HepG2 (cell line): ENCODE measurements at regions not wholly inside any gene's neighbourhood (a gene's known extent, or its start where the extent isn't known, plus 50 kb on each side); places are given as distances from the start of the nearest gene placed in this dataset.

Source experiments
- ATAC-seq: fragments of 200-7000 bp; cut with Tn5 transposase; 3 replicates; pipeline ENCODE4 v1.9.1; 2020; ENCODE audit warnings: mild to moderate bottlenecking, moderate library complexity
- BruUV-seq: library from RNA; stranded (reverse); fragments of 400-500 nt; replicated peaks from 2 replicates; lab custom pipeline; 2021; lab: Mats Ljungman, UMichigan
- CTCF ChIA-PET: fragments of 300-600 bp; formaldehyde crosslinking; extraction: SDS; loops from one replicate; lab custom pipeline; 2021; ENCODE audit warnings: low total read pairs, inconsistent platforms, low intra/inter-chr PET ratio; lab: Yijun Ruan, JAX
- POLR2A ChIA-PET: fragments of 350-600 bp; sonication (Branson Sonifier 250); formaldehyde crosslinking; loops from one replicate; lab custom pipeline; 2020; ENCODE audit warnings: antibody characterized with exemption, inconsistent platforms; lab: Yijun Ruan, JAX
- DNase-seq: peaks from one replicate; pipeline ENCODE4 v3.0.0-alpha.2; 2015; ENCODE audit warnings: low spot score
- FAIRE-seq: peaks from 3 replicates; lab custom pipeline; 2011; peaks lifted over from hg19 to GRCh38; lab: Jason Lieb, UNC
- H2AFZ ChIP-seq: one replicate; pipeline ENCODE4 v1.6.1; 2011; ENCODE audit warnings: low read length, inconsistent platforms
- H3K27ac ChIP-seq: fragments of 300-600 bp; 3 replicates; pipeline ENCODE4 v1.8.0; 2011; ENCODE audit warnings: mixed run types, mild to moderate bottlenecking, mixed read lengths, low read length, inconsistent platforms; ENCODE audit not compliant: insufficient read depth; ENCODE audit errors: extremely low read length
- H3K27me3 ChIP-seq, 2 experiments: fragments of 200-600 bp in 1 of 2; 2 replicates in 1 of 2; 3 replicates in 1 of 2; pipeline versions ENCODE4 v1.6.0 to v1.8.0; 2011; ENCODE audit warnings: low read length in 2 of 2, mild to moderate bottlenecking in 2 of 2, moderate library complexity in 2 of 2, inconsistent platforms in 1 of 2; ENCODE audit not compliant: insufficient read depth in 2 of 2, control insufficient read depth in 1 of 2
- H3K36me3 ChIP-seq, 2 experiments: fragments of 200-600 bp in 1 of 2; replicated peaks in 1 of 2; 2 replicates in 1 of 2; 3 replicates in 1 of 2; pipeline versions ENCODE4 v1.5.1 to v1.8.0; 2011; ENCODE audit warnings: low read length in 2 of 2, inconsistent platforms in 1 of 2; ENCODE audit not compliant: insufficient read depth in 2 of 2, control insufficient read depth in 1 of 2
- H3K4me1 ChIP-seq: 2 replicates; pipeline ENCODE4 v1.5.1; 2012; ENCODE audit warnings: low read length, inconsistent platforms; ENCODE audit not compliant: insufficient read depth
- H3K4me2 ChIP-seq: 2 replicates; pipeline ENCODE4 v1.6.0; 2011; ENCODE audit warnings: low read depth, low read length, inconsistent platforms
- H3K4me3 ChIP-seq, 3 experiments: fragments of 200-600 bp in 1 of 3; sonication (generic), shearing (Covaris generic) in 1 of 3; replicated peaks in 1 of 3; 2 replicates each; pipeline ENCODE4 v1.5.1; 2011 to 2016; ENCODE audit warnings: low read length in 3 of 3, inconsistent platforms in 2 of 3, low read depth in 2 of 3, mild to moderate bottlenecking in 2 of 3, control low read depth in 1 of 3, mixed read lengths in 1 of 3; ENCODE audit not compliant: insufficient read depth in 1 of 3
- H3K79me2 ChIP-seq: one replicate; pipeline ENCODE4 v1.6.1; 2011; ENCODE audit warnings: low read length, inconsistent platforms; ENCODE audit not compliant: insufficient read depth
- H3K9ac ChIP-seq: 2 replicates; pipeline ENCODE4 v1.6.0; 2011; ENCODE audit warnings: mild to moderate bottlenecking, low read depth, low read length, inconsistent platforms; ENCODE audit not compliant: insufficient read depth
- H3K9me3 ChIP-seq: 2 replicates; pipeline ENCODE4 v1.5.1; 2012; ENCODE audit warnings: mild to moderate bottlenecking, low read length
- H4K20me1 ChIP-seq: 2 replicates; pipeline ENCODE4 v1.6.0; 2011; ENCODE audit warnings: inconsistent platforms, mild to moderate bottlenecking, low read length, moderate library complexity; ENCODE audit not compliant: insufficient read depth
- GFI1 ChIP-seq: sonication (generic); formaldehyde crosslinking; IDR thresholded peaks from 2 replicates; pipeline ENCODE4 v1.5.0; 2020; ENCODE audit warnings: missing genetic modification reagents, mild to moderate bottlenecking, borderline replicate concordance
- NCOA5 ChIP-seq: sonication (generic); formaldehyde crosslinking; IDR thresholded peaks from 2 replicates; pipeline ENCODE4 v1.4.0; 2020; ENCODE audit warnings: missing genetic modification reagents
- RFX3 ChIP-seq: IDR thresholded peaks from 2 replicates; pipeline ENCODE4 v1.6.1; 2016; ENCODE audit warnings: missing biosample characterization, missing genetic modification reagents
- ZNF547 ChIP-seq: sonication (generic); formaldehyde crosslinking; IDR thresholded peaks from 2 replicates; pipeline ENCODE4 v1.5.1; 2020; ENCODE audit warnings: mild to moderate bottlenecking, missing genetic modification reagents
- ZNF724P ChIP-seq: sonication (generic); formaldehyde crosslinking; IDR thresholded peaks from 2 replicates; pipeline ENCODE4 v1.8.0; 2022; ENCODE audit warnings: missing genetic modification reagents, borderline replicate concordance
- ZNF775 ChIP-seq: sonication (generic); formaldehyde crosslinking; IDR thresholded peaks from 2 replicates; pipeline ENCODE4 v1.4.0; 2020; ENCODE audit warnings: missing genetic modification reagents, mild to moderate bottlenecking, moderate library complexity, borderline replicate concordance
- WGBS: methylation state at CpG from one replicate; pipeline ENCODE4 v1.1.6; 2017; ENCODE audit warnings: low lambda C conversion rate; 5-methylcytosine and 5-hydroxymethylcytosine counted together
- in situ Hi-C: cut with HindIII; loops from 2 replicates; pipeline ENCODE4 v1.10.0; 2017; ENCODE audit warnings: low pct_unique_long_range_greater_than_20kb; ENCODE audit not compliant: extremely low pct_ligation_motif_present
- intact Hi-C: fragments of 100-400 bp; cut with micrococcal nuclease; formaldehyde crosslinking; loops from one replicate; pipeline ENCODE4 v1.10.0; 2022; ENCODE audit not compliant: unreplicated experiment
- TF ChIP-seq, protein P1 (sequence below): IDR thresholded peaks from 2 replicates; pipeline ENCODE4 v1.6.1; 2012; ENCODE audit warnings: low read depth, low read length, improper control_type of control experiment
- TF ChIP-seq, protein P2 (sequence below): sonication (generic); formaldehyde crosslinking; IDR thresholded peaks from 2 replicates; pipeline ENCODE4 v1.4.0; 2020; ENCODE audit warnings: mild to moderate bottlenecking, missing genetic modification reagents
- TF ChIP-seq, protein P3 (sequence below): sonication (generic); formaldehyde crosslinking; conservative IDR thresholded peaks from 2 replicates; pipeline ENCODE4 v1.4.0; 2020; ENCODE audit warnings: missing genetic modification reagents
- TF ChIP-seq, protein P4 (sequence below): sonication (generic); formaldehyde crosslinking; IDR thresholded peaks from 2 replicates; pipeline ENCODE4 v1.5.0; 2020; ENCODE audit warnings: mild to moderate bottlenecking, missing genetic modification reagents
- TF ChIP-seq, protein P5 (sequence below): IDR thresholded peaks from 2 replicates; pipeline ENCODE4 v1.6.1; 2016; ENCODE audit warnings: low read depth, control low read depth
- TF ChIP-seq, protein P6 (sequence below): sonication (generic); formaldehyde crosslinking; IDR thresholded peaks from 2 replicates; pipeline ENCODE4 v1.5.0; 2020; ENCODE audit warnings: missing genetic modification reagents

DNA sequence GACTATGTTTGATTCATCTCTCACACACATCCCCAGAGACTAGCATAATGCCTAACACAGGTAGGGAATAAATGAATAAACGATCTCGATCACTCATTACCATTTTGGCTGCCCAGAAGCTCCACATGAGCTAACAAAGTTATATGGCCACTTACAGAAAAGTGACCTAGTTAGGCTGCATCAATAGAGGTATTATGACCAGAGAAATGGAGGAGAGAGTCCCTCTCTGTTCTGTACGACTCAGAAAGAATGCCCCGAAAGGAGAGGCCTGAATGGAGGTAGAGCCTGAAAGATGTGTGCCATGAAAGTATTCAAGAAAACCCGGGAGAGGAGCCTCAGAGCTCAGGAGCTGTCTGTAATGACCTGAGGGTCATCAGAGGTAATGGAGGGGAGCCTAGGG is 208.2 kb upstream of the GRIK3 start:
- no peak for FAIRE-seq

More for the DNA sequence above, 208.2 kb upstream of the GRIK3 start:
- TF ChIP-seq GFI1 (no peak), ZNF775 (no peak), RFX3 (CRISPR knock-in tag) (no peak), ZNF547 (CRISPR knock-in tag) (no peak), NCOA5 (CRISPR knock-in tag) (no peak), ZNF724P (CRISPR knock-in tag) (no peak)
- TF ChIP-seq, protein P1, sequence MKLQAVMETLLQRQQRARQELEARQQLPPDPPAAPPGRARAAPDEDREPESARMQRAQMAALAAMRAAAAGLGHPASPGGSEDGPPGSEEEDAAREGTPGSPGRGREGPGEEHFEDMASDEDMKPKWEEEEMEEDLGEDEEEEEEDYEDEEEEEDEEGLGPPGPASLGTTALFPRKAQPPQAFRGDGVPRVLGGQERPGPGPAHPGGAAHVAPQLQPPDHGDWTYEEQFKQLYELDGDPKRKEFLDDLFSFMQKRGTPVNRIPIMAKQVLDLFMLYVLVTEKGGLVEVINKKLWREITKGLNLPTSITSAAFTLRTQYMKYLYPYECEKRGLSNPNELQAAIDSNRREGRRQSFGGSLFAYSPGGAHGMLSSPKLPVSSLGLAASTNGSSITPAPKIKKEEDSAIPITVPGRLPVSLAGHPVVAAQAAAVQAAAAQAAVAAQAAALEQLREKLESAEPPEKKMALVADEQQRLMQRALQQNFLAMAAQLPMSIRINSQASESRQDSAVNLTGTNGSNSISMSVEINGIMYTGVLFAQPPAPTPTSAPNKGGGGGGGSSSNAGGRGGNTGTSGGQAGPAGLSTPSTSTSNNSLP = no peak
- TF ChIP-seq, protein P2, sequence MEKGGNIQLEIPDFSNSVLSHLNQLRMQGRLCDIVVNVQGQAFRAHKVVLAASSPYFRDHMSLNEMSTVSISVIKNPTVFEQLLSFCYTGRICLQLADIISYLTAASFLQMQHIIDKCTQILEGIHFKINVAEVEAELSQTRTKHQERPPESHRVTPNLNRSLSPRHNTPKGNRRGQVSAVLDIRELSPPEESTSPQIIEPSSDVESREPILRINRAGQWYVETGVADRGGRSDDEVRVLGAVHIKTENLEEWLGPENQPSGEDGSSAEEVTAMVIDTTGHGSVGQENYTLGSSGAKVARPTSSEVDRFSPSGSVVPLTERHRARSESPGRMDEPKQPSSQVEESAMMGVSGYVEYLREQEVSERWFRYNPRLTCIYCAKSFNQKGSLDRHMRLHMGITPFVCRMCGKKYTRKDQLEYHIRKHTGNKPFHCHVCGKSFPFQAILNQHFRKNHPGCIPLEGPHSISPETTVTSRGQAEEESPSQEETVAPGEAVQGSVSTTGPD (CRISPR knock-in tag) = no peak
- TF ChIP-seq, protein P3, sequence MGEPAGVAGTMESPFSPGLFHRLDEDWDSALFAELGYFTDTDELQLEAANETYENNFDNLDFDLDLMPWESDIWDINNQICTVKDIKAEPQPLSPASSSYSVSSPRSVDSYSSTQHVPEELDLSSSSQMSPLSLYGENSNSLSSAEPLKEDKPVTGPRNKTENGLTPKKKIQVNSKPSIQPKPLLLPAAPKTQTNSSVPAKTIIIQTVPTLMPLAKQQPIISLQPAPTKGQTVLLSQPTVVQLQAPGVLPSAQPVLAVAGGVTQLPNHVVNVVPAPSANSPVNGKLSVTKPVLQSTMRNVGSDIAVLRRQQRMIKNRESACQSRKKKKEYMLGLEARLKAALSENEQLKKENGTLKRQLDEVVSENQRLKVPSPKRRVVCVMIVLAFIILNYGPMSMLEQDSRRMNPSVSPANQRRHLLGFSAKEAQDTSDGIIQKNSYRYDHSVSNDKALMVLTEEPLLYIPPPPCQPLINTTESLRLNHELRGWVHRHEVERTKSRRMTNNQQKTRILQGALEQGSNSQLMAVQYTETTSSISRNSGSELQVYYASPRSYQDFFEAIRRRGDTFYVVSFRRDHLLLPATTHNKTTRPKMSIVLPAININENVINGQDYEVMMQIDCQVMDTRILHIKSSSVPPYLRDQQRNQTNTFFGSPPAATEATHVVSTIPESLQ (CRISPR knock-in tag) = no peak
- TF ChIP-seq, protein P4, sequence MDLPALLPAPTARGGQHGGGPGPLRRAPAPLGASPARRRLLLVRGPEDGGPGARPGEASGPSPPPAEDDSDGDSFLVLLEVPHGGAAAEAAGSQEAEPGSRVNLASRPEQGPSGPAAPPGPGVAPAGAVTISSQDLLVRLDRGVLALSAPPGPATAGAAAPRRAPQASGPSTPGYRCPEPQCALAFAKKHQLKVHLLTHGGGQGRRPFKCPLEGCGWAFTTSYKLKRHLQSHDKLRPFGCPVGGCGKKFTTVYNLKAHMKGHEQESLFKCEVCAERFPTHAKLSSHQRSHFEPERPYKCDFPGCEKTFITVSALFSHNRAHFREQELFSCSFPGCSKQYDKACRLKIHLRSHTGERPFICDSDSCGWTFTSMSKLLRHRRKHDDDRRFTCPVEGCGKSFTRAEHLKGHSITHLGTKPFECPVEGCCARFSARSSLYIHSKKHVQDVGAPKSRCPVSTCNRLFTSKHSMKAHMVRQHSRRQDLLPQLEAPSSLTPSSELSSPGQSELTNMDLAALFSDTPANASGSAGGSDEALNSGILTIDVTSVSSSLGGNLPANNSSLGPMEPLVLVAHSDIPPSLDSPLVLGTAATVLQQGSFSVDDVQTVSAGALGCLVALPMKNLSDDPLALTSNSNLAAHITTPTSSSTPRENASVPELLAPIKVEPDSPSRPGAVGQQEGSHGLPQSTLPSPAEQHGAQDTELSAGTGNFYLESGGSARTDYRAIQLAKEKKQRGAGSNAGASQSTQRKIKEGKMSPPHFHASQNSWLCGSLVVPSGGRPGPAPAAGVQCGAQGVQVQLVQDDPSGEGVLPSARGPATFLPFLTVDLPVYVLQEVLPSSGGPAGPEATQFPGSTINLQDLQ (CRISPR knock-in tag) = no peak
- TF ChIP-seq, protein P5, sequence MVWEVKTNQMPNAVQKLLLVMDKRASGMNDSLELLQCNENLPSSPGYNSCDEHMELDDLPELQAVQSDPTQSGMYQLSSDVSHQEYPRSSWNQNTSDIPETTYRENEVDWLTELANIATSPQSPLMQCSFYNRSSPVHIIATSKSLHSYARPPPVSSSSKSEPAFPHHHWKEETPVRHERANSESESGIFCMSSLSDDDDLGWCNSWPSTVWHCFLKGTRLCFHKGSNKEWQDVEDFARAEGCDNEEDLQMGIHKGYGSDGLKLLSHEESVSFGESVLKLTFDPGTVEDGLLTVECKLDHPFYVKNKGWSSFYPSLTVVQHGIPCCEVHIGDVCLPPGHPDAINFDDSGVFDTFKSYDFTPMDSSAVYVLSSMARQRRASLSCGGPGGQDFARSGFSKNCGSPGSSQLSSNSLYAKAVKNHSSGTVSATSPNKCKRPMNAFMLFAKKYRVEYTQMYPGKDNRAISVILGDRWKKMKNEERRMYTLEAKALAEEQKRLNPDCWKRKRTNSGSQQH (CRISPR knock-in tag) = no peak
- TF ChIP-seq, protein P6, sequence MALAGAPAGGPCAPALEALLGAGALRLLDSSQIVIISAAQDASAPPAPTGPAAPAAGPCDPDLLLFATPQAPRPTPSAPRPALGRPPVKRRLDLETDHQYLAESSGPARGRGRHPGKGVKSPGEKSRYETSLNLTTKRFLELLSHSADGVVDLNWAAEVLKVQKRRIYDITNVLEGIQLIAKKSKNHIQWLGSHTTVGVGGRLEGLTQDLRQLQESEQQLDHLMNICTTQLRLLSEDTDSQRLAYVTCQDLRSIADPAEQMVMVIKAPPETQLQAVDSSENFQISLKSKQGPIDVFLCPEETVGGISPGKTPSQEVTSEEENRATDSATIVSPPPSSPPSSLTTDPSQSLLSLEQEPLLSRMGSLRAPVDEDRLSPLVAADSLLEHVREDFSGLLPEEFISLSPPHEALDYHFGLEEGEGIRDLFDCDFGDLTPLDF = no peak
- Histone ChIP-seq H3K36me3 (no peaks in the 10 kb centered on the region), H3K79me2 (no peaks in the 10 kb centered on the region), H3K27ac (no peak overlapping the region), H4K20me1 (no peaks in the 10 kb centered on the region), H3K4me2 (no peak overlapping the region), H3K9ac (no peak overlapping the region), H2AFZ (no peak overlapping the region), H3K4me3 (no peak overlapping the region), H3K27me3 (peaks cover 0 to 12% of the 10 kb centered on the region in 2 experiments; a peak in 3 of 5 replicates), H3K9me3 (no peaks in the 10 kb centered on the region), H3K4me1 (no peaks in the 10 kb centered on the region)
- in situ Hi-C loops = no loop called here
- POLR2A ChIA-PET = no interaction called here
- intact Hi-C loops = no loop called here
- 0% methylated on average over 4 of the region's 5 CpGs for WGBS
- no TSS peak for BruUV-seq
- no peak for ATAC-seq
- no peak for DNase-seq
- CTCF ChIA-PET = no interaction called here
